Stomach (tissue), 8 donors: ENCODE measurements at regions not wholly inside any gene's neighbourhood (a gene's known extent, or its start where the extent isn't known, plus 50 kb on each side); places are given as distances from the start of the nearest gene placed in this dataset.

ENCODE experiments used
- DNase-seq, 2 donors: peaks; one replicate each; pipeline versions ENCODE4 v3.0.0 to v3.0.0-alpha.2; 2013 to 2019
- H3K27ac ChIP-seq, 5 donors: fragments of 200-600 bp in 4 of 5; sonication (generic) in 4 of 5; one replicate each; pipeline ENCODE4 v1.5.1; 2013 to 2019; ENCODE audit warnings: mild to moderate bottlenecking in 1 of 5, moderate library complexity in 1 of 5
- H3K27me3 ChIP-seq, 3 donors: fragments of 200-600 bp; sonication (generic); one replicate each; pipeline ENCODE4 v1.5.1; 2017 to 2019; ENCODE audit warnings: mixed run types in 1 of 3
- H3K36me3 ChIP-seq, 4 donors: fragments of 200-600 bp; sonication (generic); 1 replicate in 3 of 4; 2 replicates in 1 of 4; pipeline ENCODE4 v1.5.1; 2016 to 2019
- H3K4me1 ChIP-seq, 4 donors: fragments of 200-600 bp; sonication (generic); one replicate each; pipeline ENCODE4 v1.5.1; 2016 to 2019
- H3K4me3 ChIP-seq, 4 donors: fragments of 200-600 bp; sonication (generic) in 3 of 4; one replicate each; pipeline ENCODE4 v1.5.1; 2016 to 2019; ENCODE audit warnings: mild to moderate bottlenecking in 1 of 4
- H3K9me3 ChIP-seq, 4 donors: fragments of 200-600 bp; sonication (generic); one replicate each; pipeline ENCODE4 v1.5.1; 2016 to 2019
- EP300 ChIP-seq: sonication (generic); formaldehyde crosslinking; IDR thresholded peaks from one replicate; pipeline ENCODE4 v1.6.1; 2017; ENCODE audit warnings: antibody characterized with exemption
- POLR2A ChIP-seq, 4 donors: fragments of 450-650 bp; IDR thresholded peaks; one replicate each; pipeline ENCODE4 v1.6.1; 2016; ENCODE audit warnings: antibody characterized with exemption in 4 of 4, control low read depth in 2 of 4, mild to moderate bottlenecking in 1 of 4, moderate library complexity in 1 of 4
- POLR2AphosphoS5 ChIP-seq, 3 donors: sonication (generic); formaldehyde crosslinking; IDR thresholded peaks; one replicate each; pipeline ENCODE4 v1.6.1; 2016; ENCODE audit warnings: antibody characterized with exemption in 3 of 3
- WGBS, 5 donors: extraction: QIAGEN DNeasy Blood & Tissue Kit in 3 of 5; methylation state at CpG; one replicate each; pipeline versions ENCODE4 v1.1.5 to v1.1.7; 2013 to 2018; 5-methylcytosine and 5-hydroxymethylcytosine counted together
- intact Hi-C: fragments of 100-400 bp; cut with DNase I; formaldehyde crosslinking; loops from one replicate; pipeline ENCODE4 v1.15.1; 2023; ENCODE audit warnings: low total_unique reads
- TF ChIP-seq, protein P1 (sequence below), 7 experiments: fragments of 450-650 bp in 4 of 7; fragments of 200-600 bp in 3 of 7; sonication (generic) in 3 of 7; IDR thresholded peaks; one replicate each; pipeline ENCODE4 v1.5.1; 2016 to 2019; ENCODE audit warnings: antibody characterized with exemption in 7 of 7, control low read depth in 2 of 7, mild to moderate bottlenecking in 1 of 7
- donor health status: healthy with polysubstance abuse.
- donor health status: Bipolar disorder and iron deficiency.
- donor health status: healthy.

DNA sequence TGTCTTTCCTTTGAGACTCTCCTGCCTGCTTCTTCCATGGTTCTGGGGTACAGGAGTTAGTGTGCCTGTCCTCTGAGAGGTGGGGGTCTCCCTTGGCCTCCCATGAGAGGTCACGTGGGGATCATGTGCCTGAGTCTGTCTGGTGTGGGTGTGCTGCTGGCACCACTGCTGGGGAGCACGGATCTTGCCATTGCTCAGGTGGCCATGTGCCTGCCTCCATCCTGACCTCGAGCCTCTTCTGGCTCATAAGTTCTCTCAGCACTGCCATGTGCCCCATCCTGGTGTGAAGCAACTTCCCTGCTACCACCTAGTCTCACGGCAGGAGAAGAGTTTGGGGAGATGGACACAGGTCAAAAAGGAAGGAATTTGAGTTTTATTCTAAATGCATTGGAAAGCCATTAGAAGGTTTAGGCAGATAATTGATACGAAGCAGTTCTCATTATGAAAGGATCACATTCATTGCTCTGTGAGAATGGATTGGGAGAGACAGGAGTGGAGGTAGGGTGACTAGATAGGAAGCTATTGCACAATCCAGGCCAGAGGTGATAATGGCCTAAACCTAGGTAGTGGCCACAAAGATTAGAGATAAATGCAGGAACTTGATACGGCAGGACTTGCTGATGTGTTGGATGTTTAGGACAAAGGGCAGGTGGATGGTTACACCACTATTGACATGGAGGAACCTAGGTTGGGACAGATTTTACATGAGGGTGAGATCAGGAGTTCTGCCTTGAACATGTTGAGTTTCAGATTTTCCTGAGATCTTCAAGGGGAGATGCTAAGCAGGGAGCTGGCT, 173.0 kb upstream of the RORA start:
- H3K9me3 ChIP-seq: no peaks in the 10 kb centered on the region
- TF ChIP-seq, protein P1, sequence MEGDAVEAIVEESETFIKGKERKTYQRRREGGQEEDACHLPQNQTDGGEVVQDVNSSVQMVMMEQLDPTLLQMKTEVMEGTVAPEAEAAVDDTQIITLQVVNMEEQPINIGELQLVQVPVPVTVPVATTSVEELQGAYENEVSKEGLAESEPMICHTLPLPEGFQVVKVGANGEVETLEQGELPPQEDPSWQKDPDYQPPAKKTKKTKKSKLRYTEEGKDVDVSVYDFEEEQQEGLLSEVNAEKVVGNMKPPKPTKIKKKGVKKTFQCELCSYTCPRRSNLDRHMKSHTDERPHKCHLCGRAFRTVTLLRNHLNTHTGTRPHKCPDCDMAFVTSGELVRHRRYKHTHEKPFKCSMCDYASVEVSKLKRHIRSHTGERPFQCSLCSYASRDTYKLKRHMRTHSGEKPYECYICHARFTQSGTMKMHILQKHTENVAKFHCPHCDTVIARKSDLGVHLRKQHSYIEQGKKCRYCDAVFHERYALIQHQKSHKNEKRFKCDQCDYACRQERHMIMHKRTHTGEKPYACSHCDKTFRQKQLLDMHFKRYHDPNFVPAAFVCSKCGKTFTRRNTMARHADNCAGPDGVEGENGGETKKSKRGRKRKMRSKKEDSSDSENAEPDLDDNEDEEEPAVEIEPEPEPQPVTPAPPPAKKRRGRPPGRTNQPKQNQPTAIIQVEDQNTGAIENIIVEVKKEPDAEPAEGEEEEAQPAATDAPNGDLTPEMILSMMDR (IDR thresholded peaks at IDR 0.05): no peak
- no peak for TF ChIP-seq POLR2A (IDR thresholded peaks at IDR 0.05)
- TF ChIP-seq EP300: no peak
- TF ChIP-seq POLR2AphosphoS5 (IDR thresholded peaks at IDR 0.05): no peak
- intact Hi-C loops: no loop called here
- H3K4me1 ChIP-seq: no peaks in the 10 kb centered on the region
- H3K4me3 ChIP-seq: no peak overlapping the region
- no peaks in the 10 kb centered on the region for H3K27me3 ChIP-seq
- 72 to 80% (median 80%) methylated on average over 6 of the region's 6 CpGs for WGBS, 5 donors
- no peak overlapping the region for H3K27ac ChIP-seq
- no peak for DNase-seq
- no peaks in the 10 kb centered on the region for H3K36me3 ChIP-seq

DNA sequence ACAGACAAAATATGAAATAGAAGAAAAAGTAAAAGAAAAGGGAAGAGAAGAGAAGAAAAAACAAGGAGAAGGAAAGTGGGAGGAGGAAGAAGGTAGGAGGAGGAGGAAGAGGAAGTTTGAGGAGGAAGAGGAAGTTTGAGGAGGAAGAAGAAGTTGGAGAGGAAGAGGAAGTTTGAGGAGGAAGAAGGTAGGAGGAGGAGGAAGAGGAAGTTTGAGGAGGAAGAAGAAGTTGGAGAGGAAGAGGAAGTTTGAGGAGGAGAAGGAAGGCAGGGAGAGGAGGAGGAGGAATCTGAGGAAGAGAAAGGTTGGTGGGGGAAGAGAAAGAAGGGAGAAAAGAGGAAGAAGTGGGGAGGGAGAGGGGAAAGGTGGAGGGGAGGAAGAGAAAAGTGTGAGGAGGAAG, 169.2 kb upstream of the RORA start:
- DNase-seq: no peak
- Histone ChIP-seq H3K4me3 (no peak overlapping the region), H3K27ac (no peak overlapping the region), H3K4me1 (no peaks in the 10 kb centered on the region), H3K9me3 (no peaks in the 10 kb centered on the region), H3K36me3 (no peaks in the 10 kb centered on the region), H3K27me3 (no peaks in the 10 kb centered on the region)
- intact Hi-C loops: no loop called here
- no peak for TF ChIP-seq POLR2AphosphoS5 (IDR thresholded peaks at IDR 0.05)
- TF ChIP-seq, protein P1 (IDR thresholded peaks at IDR 0.05): no peak
- no peak for TF ChIP-seq POLR2A (IDR thresholded peaks at IDR 0.05)
- TF ChIP-seq EP300: no peak

DNA sequence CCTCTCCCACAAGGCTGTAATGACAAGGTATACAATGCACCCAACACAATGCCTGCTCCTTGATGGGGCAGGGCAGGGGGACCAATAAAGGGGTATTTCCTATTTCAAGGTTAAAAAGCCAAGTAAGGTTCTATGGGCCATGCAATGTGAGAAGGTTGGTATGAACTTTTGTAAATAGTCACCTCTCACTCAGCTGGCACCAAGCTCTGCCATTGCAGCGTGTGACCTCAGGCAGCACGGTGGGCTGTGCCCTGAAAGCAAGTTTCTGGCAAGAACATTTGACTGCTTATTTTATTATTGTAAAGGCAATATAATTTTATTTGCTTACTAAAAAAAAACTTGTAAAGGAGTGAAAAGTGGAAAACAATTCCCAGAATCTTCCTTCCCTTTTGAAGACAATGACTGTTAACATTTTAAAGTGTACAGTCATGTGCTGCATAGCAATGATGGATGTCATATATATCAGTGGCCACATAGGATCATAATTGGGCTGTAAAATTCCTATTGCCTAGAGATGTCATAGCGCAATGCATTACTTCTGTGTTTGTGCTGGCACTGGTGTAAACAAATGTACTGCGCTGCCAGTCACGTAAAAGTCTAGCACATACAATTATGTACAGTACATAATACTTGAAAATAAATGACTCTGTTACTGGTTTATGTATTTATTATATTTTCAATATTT, 167.3 kb upstream of the RORA start:
- no peak for DNase-seq
- intact Hi-C loops: no loop called here
- WGBS, 5 donors: 86 to 88% (median 88%) methylated on average over 5 of the region's 5 CpGs

DNA sequence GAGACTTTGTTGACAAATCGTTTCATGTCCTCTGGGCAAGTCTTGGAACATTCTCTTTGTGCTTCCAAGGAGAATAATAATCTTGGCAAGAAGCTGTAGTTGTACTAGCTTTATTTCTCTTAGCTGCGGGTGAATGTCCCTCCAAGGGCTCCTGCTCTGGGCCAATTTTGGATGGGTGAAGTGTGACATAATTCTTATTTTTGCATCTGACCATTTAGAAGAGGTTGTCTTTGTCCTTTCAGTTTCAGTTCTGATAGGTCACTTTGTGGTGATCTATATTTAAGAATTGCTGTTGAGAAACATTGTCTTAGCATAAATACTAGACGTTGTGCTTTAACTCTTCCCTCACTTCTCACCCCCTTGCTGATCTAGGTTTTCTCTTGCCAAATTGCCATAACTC, 164.8 kb upstream of the RORA start:
- no peaks in the 10 kb centered on the region for H3K4me1 ChIP-seq
- no peak for TF ChIP-seq POLR2AphosphoS5 (IDR thresholded peaks at IDR 0.05)
- TF ChIP-seq, protein P1 (IDR thresholded peaks at IDR 0.05): no peak
- no peak for TF ChIP-seq EP300
- no peak for TF ChIP-seq POLR2A (IDR thresholded peaks at IDR 0.05)
- intact Hi-C loops: no loop called here
- peak in 1 of 2 donors; percentile 18 for DNase-seq
- WGBS, 5 donors: 30 to 60% (median 52%) methylated on average over 3 of the region's 3 CpGs
- no peaks in the 10 kb centered on the region for H3K9me3 ChIP-seq
- H3K36me3 ChIP-seq: no peaks in the 10 kb centered on the region
- no peaks in the 10 kb centered on the region for H3K27me3 ChIP-seq
- no peak overlapping the region for H3K27ac ChIP-seq
- H3K4me3 ChIP-seq: no peak overlapping the region

More for the DNA sequence above, 167.3 kb upstream of the RORA start:
- H3K9me3 ChIP-seq: no peaks in the 10 kb centered on the region
- H3K4me3 ChIP-seq: no peak overlapping the region
- TF ChIP-seq, protein P1 (IDR thresholded peaks at IDR 0.05): no peak
- TF ChIP-seq POLR2A (IDR thresholded peaks at IDR 0.05): no peak
- TF ChIP-seq POLR2AphosphoS5 (IDR thresholded peaks at IDR 0.05): no peak
- no peak for TF ChIP-seq EP300
- no peaks in the 10 kb centered on the region for H3K4me1 ChIP-seq
- H3K27me3 ChIP-seq: no peaks in the 10 kb centered on the region
- no peaks in the 10 kb centered on the region for H3K36me3 ChIP-seq
- H3K27ac ChIP-seq: no peak overlapping the region
